Esophagus squamous epithelium (tissue), 4 donors: ENCODE measurements at regions not wholly inside any gene's neighbourhood (a gene's known extent, or its start where the extent isn't known, plus 50 kb on each side); places are given as distances from the start of the nearest gene placed in this dataset.

Experiments
- POLR2A ChIP-seq, 4 donors: fragments of 450-650 bp; IDR thresholded peaks; one replicate each; pipeline ENCODE4 v1.6.1; 2017; ENCODE audit warnings: antibody characterized with exemption in 4 of 4, mild to moderate bottlenecking in 4 of 4, moderate library complexity in 3 of 4
- TF ChIP-seq, protein P1 (sequence below), 6 experiments: fragments of 450-650 bp in 4 of 6; fragments of 200-600 bp in 2 of 6; sonication (generic) in 2 of 6; IDR thresholded peaks; one replicate each; pipeline ENCODE4 v1.5.1; 2016 to 2019; ENCODE audit warnings: antibody characterized with exemption in 6 of 6, mild to moderate bottlenecking in 4 of 6, moderate library complexity in 4 of 6

DNA sequence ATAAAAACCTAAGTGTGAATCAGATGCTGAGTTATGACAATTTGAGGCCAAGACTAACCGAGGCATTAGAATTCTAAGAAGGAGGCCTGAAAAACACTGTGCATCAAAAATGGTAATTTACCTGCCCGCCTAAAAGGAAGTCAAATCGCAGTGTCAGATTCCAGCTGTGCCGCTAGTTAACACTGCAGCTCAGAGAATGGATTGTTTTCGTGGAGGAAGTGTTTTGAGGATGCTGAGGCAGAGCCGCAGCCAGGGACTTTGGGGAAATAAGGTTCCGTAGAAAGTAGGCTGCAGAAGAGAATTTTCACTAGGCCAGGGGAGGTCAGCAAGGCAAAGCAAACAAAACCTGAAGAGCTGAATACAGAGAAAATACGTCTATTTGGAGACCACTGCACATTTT is 226.4 kb upstream of the ISL1 start:
- TF ChIP-seq POLR2A (IDR thresholded peaks at IDR 0.05) = no peak
- TF ChIP-seq, protein P1, sequence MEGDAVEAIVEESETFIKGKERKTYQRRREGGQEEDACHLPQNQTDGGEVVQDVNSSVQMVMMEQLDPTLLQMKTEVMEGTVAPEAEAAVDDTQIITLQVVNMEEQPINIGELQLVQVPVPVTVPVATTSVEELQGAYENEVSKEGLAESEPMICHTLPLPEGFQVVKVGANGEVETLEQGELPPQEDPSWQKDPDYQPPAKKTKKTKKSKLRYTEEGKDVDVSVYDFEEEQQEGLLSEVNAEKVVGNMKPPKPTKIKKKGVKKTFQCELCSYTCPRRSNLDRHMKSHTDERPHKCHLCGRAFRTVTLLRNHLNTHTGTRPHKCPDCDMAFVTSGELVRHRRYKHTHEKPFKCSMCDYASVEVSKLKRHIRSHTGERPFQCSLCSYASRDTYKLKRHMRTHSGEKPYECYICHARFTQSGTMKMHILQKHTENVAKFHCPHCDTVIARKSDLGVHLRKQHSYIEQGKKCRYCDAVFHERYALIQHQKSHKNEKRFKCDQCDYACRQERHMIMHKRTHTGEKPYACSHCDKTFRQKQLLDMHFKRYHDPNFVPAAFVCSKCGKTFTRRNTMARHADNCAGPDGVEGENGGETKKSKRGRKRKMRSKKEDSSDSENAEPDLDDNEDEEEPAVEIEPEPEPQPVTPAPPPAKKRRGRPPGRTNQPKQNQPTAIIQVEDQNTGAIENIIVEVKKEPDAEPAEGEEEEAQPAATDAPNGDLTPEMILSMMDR (IDR thresholded peaks at IDR 0.05) = no peak
